IMR-90 (cell line): ENCODE measurements at regions not wholly inside any gene's neighbourhood (a gene's known extent, or its start where the extent isn't known, plus 50 kb on each side); places are given as distances from the start of the nearest gene placed in this dataset.

Experiments used
- ATAC-seq: fragments of 200-7000 bp; cut with Tn5 transposase; 2 replicates; pipeline ENCODE4 v1.9.1; 2020; ENCODE audit warnings: low read depth, mild to moderate bottlenecking, moderate library complexity
- BruUV-seq: library from RNA; stranded (reverse); fragments of 400-500 nt; replicated peaks from 2 replicates; lab custom pipeline; 2021; lab: Mats Ljungman, UMichigan
- CTCF ChIA-PET: fragments of 300-600 bp; formaldehyde crosslinking; extraction: SDS; loops from one replicate; lab custom pipeline; 2021; ENCODE audit warnings: antibody characterized with exemption; lab: Yijun Ruan, JAX
- POLR2A ChIA-PET: fragments of 300-600 bp; sonication (Branson Sonifier 250); formaldehyde crosslinking; loops from one replicate; lab custom pipeline; 2022; ENCODE audit warnings: antibody characterized with exemption; ENCODE audit not compliant: unreplicated experiment; lab: Charles Lee
- DNase-seq: peaks from one replicate; pipeline ENCODE4 v3.0.0; 2013
- H2AFZ ChIP-seq: replicated peaks from 2 replicates; pipeline ENCODE3; 2013; ENCODE audit warnings: low read length, mild to moderate bottlenecking; ENCODE audit not compliant: poor library complexity
- H2AK5ac ChIP-seq: 2 replicates; pipeline ENCODE4 v1.6.1; 2013; ENCODE audit warnings: low read depth, low read length, inconsistent platforms
- H2AK9ac ChIP-seq: replicated peaks from 2 replicates; pipeline ENCODE3; 2013; ENCODE audit warnings: mild to moderate bottlenecking, low read depth, low read length, moderate library complexity; ENCODE audit not compliant: poor library complexity
- H2BK120ac ChIP-seq: 2 replicates; pipeline ENCODE4 v1.6.1; 2013; ENCODE audit warnings: low read depth, low read length, inconsistent platforms
- H2BK15ac ChIP-seq: 3 replicates; pipeline ENCODE4 v1.6.1; 2013; ENCODE audit warnings: low read depth, low read length, inconsistent platforms
- H2BK20ac ChIP-seq: 2 replicates; pipeline ENCODE4 v1.6.1; 2013; ENCODE audit warnings: low read depth, mild to moderate bottlenecking, inconsistent platforms, low read length, moderate library complexity
- H2BK5ac ChIP-seq: 2 replicates; pipeline ENCODE4 v1.6.1; 2013; ENCODE audit warnings: mild to moderate bottlenecking, low read depth, low read length, inconsistent platforms; ENCODE audit not compliant: poor library complexity, severe bottlenecking
- H3K14ac ChIP-seq: replicated peaks from 2 replicates; pipeline ENCODE4 v1.6.1; 2013; ENCODE audit warnings: low read depth, low read length, inconsistent platforms
- H3K18ac ChIP-seq: 2 replicates; pipeline ENCODE4 v1.6.1; 2013; ENCODE audit warnings: low read depth, low read length, control low read depth
- H3K23ac ChIP-seq: 2 replicates; pipeline ENCODE4 v1.6.1; 2013; ENCODE audit warnings: low read depth, low read length, inconsistent platforms
- H3K27ac ChIP-seq: 2 replicates; pipeline ENCODE4 v1.5.1; 2013; ENCODE audit warnings: mild to moderate bottlenecking, control low read depth, low read length; ENCODE audit not compliant: insufficient read depth
- H3K27me3 ChIP-seq: 2 replicates; pipeline ENCODE4 v1.6.1; 2013; ENCODE audit warnings: low read length; ENCODE audit not compliant: control insufficient read depth, insufficient read depth
- H3K36me3 ChIP-seq: 2 replicates; pipeline ENCODE4 v1.6.1; 2013; ENCODE audit warnings: low read length, mixed read lengths; ENCODE audit not compliant: control insufficient read depth, insufficient read depth
- H3K4ac ChIP-seq: 2 replicates; pipeline ENCODE4 v1.6.1; 2013; ENCODE audit warnings: low read depth, low read length, inconsistent platforms
- H3K4me1 ChIP-seq: 2 replicates; pipeline ENCODE4 v1.6.1; 2013; ENCODE audit warnings: low read length, mixed read lengths; ENCODE audit not compliant: control insufficient read depth, insufficient read depth
- H3K4me2 ChIP-seq: 2 replicates; pipeline ENCODE4 v1.6.1; 2013; ENCODE audit warnings: low read depth, mild to moderate bottlenecking, control low read depth, low read length, moderate library complexity
- H3K4me3 ChIP-seq: 2 replicates; pipeline ENCODE4 v1.5.1; 2013; ENCODE audit warnings: low read depth, mild to moderate bottlenecking, control low read depth, low read length, moderate library complexity; ENCODE audit not compliant: insufficient read depth
- H3K56ac ChIP-seq: 2 replicates; pipeline ENCODE4 v1.6.1; 2013; ENCODE audit warnings: low read length, inconsistent platforms; ENCODE audit not compliant: insufficient read depth; ENCODE audit errors: extremely low read depth
- H3K79me1 ChIP-seq, 2 experiments: 2 replicates each; pipeline ENCODE4 v1.6.1; 2013; ENCODE audit warnings: low read length in 2 of 2, inconsistent platforms in 1 of 2, low read depth in 1 of 2
- H3K9ac ChIP-seq: 2 replicates; pipeline ENCODE4 v1.6.1; 2013; ENCODE audit warnings: low read depth, low read length, control low read depth
- H3K9me1 ChIP-seq: 2 replicates; pipeline ENCODE4 v1.6.1; 2013; ENCODE audit warnings: low read length, inconsistent platforms; ENCODE audit not compliant: insufficient read depth
- H3K9me3 ChIP-seq: 2 replicates; pipeline ENCODE4 v1.6.1; 2013; ENCODE audit warnings: low read length; ENCODE audit not compliant: control insufficient read depth, insufficient read depth
- H4K20me1 ChIP-seq: 2 replicates; pipeline ENCODE4 v1.6.1; 2013; ENCODE audit warnings: low read length, inconsistent platforms; ENCODE audit not compliant: insufficient read depth
- H4K5ac ChIP-seq: 2 replicates; pipeline ENCODE4 v1.6.1; 2013; ENCODE audit warnings: mild to moderate bottlenecking, low read depth, low read length, control low read depth
- H4K8ac ChIP-seq, 2 experiments: 2 replicates each; pipeline ENCODE4 v1.6.1; 2013; ENCODE audit warnings: low read depth in 2 of 2, low read length in 2 of 2, control low read depth in 1 of 2, inconsistent platforms in 1 of 2
- H4K91ac ChIP-seq: 2 replicates; pipeline ENCODE4 v1.6.1; 2013; ENCODE audit warnings: low read depth, low read length, inconsistent platforms; ENCODE audit not compliant: insufficient read depth
- BHLHE40 ChIP-seq: fragments of 150-350 bp; IDR thresholded peaks from 2 replicates; pipeline ENCODE4 v1.6.1; 2016; ENCODE audit warnings: mild to moderate bottlenecking, low read depth, low read length
- CHD1 ChIP-seq: IDR thresholded peaks from 2 replicates; pipeline ENCODE4 v1.6.1; 2012; ENCODE audit warnings: low read depth, low read length, improper control_type of control experiment
- FOS ChIP-seq: fragments of 150-350 bp; IDR thresholded peaks from 2 replicates; pipeline ENCODE4 v1.6.1; 2016; ENCODE audit warnings: low read depth, low read length
- MAFK ChIP-seq: IDR thresholded peaks from 2 replicates; pipeline ENCODE4 v1.6.1; 2012; ENCODE audit warnings: low read depth, low read length, improper control_type of control experiment
- MXI1 ChIP-seq: IDR thresholded peaks from 2 replicates; pipeline ENCODE4 v1.6.1; 2012; ENCODE audit warnings: low read depth, mild to moderate bottlenecking, low read length, moderate library complexity, borderline replicate concordance
- NFE2L2 ChIP-seq: fragments of 150-350 bp; IDR thresholded peaks from 2 replicates; pipeline ENCODE4 v1.6.1; 2016; ENCODE audit warnings: low read depth, mild to moderate bottlenecking, low read length
- POLR2A ChIP-seq: IDR thresholded peaks from 2 replicates; pipeline ENCODE4 v1.6.1; 2012; ENCODE audit warnings: mild to moderate bottlenecking, low read depth, low read length
- RAD21 ChIP-seq: IDR thresholded peaks from 2 replicates; pipeline ENCODE4 v1.6.1; 2012; ENCODE audit warnings: low read length, improper control_type of control experiment
- RCOR1 ChIP-seq: IDR thresholded peaks from 2 replicates; pipeline ENCODE4 v1.6.1; 2012; ENCODE audit warnings: mild to moderate bottlenecking, low read length, improper control_type of control experiment; ENCODE audit not compliant: insufficient replicate concordance
- RFX5 ChIP-seq: IDR thresholded peaks from 2 replicates; pipeline ENCODE4 v1.8.0; 2012; ENCODE audit warnings: low read depth, mild to moderate bottlenecking, low read length, moderate library complexity
- SMC3 ChIP-seq: fragments of 150-350 bp; IDR thresholded peaks from 2 replicates; pipeline ENCODE4 v1.6.1; 2016; ENCODE audit warnings: low read depth, mild to moderate bottlenecking, antibody characterized with exemption, low read length, moderate library complexity
- WGBS, 2 experiments: methylation state at CpG; one replicate each; pipeline versions ENCODE4 v1.1.5 to v1.1.7; 2013; ENCODE audit warnings: missing lambda C conversion rate in 2 of 2; ENCODE audit not compliant: insufficient read length in 1 of 2; ENCODE audit errors: extremely low coverage in 2 of 2; 5-methylcytosine and 5-hydroxymethylcytosine counted together
- dilution Hi-C: fragments of 300-500 bp; cut with HindIII; formaldehyde crosslinking; loops from one replicate; pipeline ENCODE4 v1.14.3; 2018; ENCODE audit warnings: low sequenced_read_pairs; ENCODE audit not compliant: unreplicated experiment
- in situ Hi-C: fragments of 300-500 bp; cut with MboI; formaldehyde crosslinking; loops from 3 replicates; pipeline ENCODE4 v1.14.3; 2019; ENCODE audit warnings: low sequenced_read_pairs, inconsistent platforms, mixed read lengths
- intact Hi-C: fragments of 100-400 bp; cut with micrococcal nuclease; formaldehyde crosslinking; loops from 2 replicates; pipeline ENCODE4 v1.10.0; 2022
- TF ChIP-seq, protein P1 (sequence below): conservative IDR thresholded peaks from 2 replicates; pipeline ENCODE4 v1.5.1; 2012; ENCODE audit warnings: mild to moderate bottlenecking, low read depth, low read length, improper control_type of control experiment
- TF ChIP-seq, protein P2 (sequence below): fragments of 150-350 bp; IDR thresholded peaks from 2 replicates; pipeline ENCODE4 v1.6.1; 2016; ENCODE audit warnings: low read depth, mild to moderate bottlenecking, low read length, moderate library complexity, borderline replicate concordance

DNA sequence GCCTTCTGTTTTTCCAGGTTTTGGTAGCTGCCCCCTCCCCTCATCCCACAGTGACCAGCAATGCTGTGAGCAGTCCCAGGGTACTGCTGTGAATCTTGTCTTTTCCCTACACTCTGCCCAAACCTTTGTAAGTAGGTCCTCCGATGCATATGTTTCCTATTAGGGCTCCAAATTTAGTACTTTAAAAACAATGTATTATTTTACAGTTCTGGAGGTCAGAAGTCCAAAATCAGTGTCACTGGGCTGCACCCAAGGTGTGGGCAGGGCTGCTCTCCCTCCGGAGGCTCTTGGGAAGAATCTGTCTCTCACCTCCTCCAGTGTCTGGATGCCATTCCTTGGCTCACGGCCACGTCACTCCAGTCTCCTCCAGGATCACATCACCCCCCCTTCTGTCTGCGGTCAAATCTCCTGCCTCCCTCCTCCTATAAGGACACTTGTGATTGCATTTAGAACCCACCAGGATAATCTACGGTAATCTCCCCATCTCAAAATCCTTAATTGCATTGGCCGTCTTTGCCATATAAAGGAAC, 208.5 kb downstream of the SH3BP4 start:
- Histone ChIP-seq H3K56ac (no peak overlapping the region), H2AK9ac (no peak overlapping the region), H3K4me2 (no peak overlapping the region), H2BK120ac (no peak overlapping the region), H3K4ac (no peak overlapping the region), H3K4me1 (no peaks in the 10 kb centered on the region), H2BK15ac (no peak overlapping the region), H3K14ac (no peak overlapping the region), H2AFZ (peak overlapping the region; percentile 10), H3K4me3 (no peak overlapping the region), H3K9me3 (peaks cover 4% of the 10 kb centered on the region; the same call in 1 of the 2 replicates), H2BK20ac (no peak overlapping the region), H3K36me3 (no peaks in the 10 kb centered on the region), H4K8ac (no peak overlapping the region), H3K18ac (no peak overlapping the region), H2BK5ac (no peak overlapping the region), H4K5ac (no peak overlapping the region), H3K9ac (no peak overlapping the region), H4K20me1 (no peaks in the 10 kb centered on the region), H3K9me1 (no peaks in the 10 kb centered on the region), H3K79me1 (no peaks in the 10 kb centered on the region), H3K27me3 (peaks cover 43% of the 10 kb centered on the region), H4K91ac (no peak overlapping the region), H3K23ac (no peak overlapping the region), H3K27ac (no peak overlapping the region), H2AK5ac (no peak overlapping the region)
- TF ChIP-seq RCOR1 (no peak), POLR2A (no peak), RFX5 (no peak), CHD1 (no peak), RAD21 (no peak), NFE2L2 (no peak), FOS (no peak), MAFK (no peak), SMC3 (no peak), BHLHE40 (no peak), MXI1 (no peak)
- TF ChIP-seq, protein P1, sequence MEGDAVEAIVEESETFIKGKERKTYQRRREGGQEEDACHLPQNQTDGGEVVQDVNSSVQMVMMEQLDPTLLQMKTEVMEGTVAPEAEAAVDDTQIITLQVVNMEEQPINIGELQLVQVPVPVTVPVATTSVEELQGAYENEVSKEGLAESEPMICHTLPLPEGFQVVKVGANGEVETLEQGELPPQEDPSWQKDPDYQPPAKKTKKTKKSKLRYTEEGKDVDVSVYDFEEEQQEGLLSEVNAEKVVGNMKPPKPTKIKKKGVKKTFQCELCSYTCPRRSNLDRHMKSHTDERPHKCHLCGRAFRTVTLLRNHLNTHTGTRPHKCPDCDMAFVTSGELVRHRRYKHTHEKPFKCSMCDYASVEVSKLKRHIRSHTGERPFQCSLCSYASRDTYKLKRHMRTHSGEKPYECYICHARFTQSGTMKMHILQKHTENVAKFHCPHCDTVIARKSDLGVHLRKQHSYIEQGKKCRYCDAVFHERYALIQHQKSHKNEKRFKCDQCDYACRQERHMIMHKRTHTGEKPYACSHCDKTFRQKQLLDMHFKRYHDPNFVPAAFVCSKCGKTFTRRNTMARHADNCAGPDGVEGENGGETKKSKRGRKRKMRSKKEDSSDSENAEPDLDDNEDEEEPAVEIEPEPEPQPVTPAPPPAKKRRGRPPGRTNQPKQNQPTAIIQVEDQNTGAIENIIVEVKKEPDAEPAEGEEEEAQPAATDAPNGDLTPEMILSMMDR, result no peak
- TF ChIP-seq, protein P2, sequence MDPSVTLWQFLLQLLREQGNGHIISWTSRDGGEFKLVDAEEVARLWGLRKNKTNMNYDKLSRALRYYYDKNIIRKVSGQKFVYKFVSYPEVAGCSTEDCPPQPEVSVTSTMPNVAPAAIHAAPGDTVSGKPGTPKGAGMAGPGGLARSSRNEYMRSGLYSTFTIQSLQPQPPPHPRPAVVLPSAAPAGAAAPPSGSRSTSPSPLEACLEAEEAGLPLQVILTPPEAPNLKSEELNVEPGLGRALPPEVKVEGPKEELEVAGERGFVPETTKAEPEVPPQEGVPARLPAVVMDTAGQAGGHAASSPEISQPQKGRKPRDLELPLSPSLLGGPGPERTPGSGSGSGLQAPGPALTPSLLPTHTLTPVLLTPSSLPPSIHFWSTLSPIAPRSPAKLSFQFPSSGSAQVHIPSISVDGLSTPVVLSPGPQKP, result no peak
- CTCF ChIA-PET, result interaction anchor here (1.3 kb wide), 1 partner anchor 13 kb away, joined by 3 read pairs; no protein-coding TSS in a partner anchor
- in situ Hi-C loops, result no loop called here
- WGBS, 2 experiments, result 17% methylated on average over 3 of the region's 7 CpGs; no CpG with 5 or more reads in 1 of the 2 experiments
- POLR2A ChIA-PET, result no interaction called here
- no TSS peak for BruUV-seq
- intact Hi-C loops, result no loop called here
- ATAC-seq (no peak), DNase-seq (no peak)
- dilution Hi-C loops, result no loop called here
